HAP-1 (cell line): ENCODE measurements at regions not wholly inside any gene's neighbourhood (a gene's known extent, or its start where the extent isn't known, plus 50 kb on each side); places are given as distances from the start of the nearest gene placed in this dataset.
"Not testable (repeated sequence)": the region's sequence is repeated elsewhere in the genome, so short reads cannot be mapped to it uniquely, and the experiment has no call there.

Experiments used
- DNase-seq, 2 experiments: peaks; one replicate each; pipeline ENCODE4 v3.0.0-alpha.2; 2016 to 2020; ENCODE audit warnings: low spot score in 2 of 2
- H3K27me3 ChIP-seq: fragments of 250-450 bp; sonication (Bioruptor Pico); 2 replicates; pipeline ENCODE4 v1.5.1; 2020; ENCODE audit warnings: low read depth, mild to moderate bottlenecking, moderate library complexity
- H3K36me3 ChIP-seq: fragments of 250-450 bp; sonication (Bioruptor Pico); replicated peaks from 2 replicates; pipeline ENCODE4 v1.5.1; 2020; ENCODE audit warnings: mild to moderate bottlenecking
- H3K4me1 ChIP-seq: fragments of 250-450 bp; sonication (Bioruptor Pico); 2 replicates; pipeline ENCODE4 v1.5.1; 2020; ENCODE audit warnings: mild to moderate bottlenecking
- H3K4me3 ChIP-seq: fragments of 250-450 bp; sonication (Bioruptor Pico); 2 replicates; pipeline ENCODE4 v1.5.1; 2020; ENCODE audit warnings: mild to moderate bottlenecking, moderate library complexity
- H3K9me3 ChIP-seq: fragments of 250-450 bp; sonication (Bioruptor Pico); 2 replicates; pipeline ENCODE4 v1.5.1; 2020; ENCODE audit warnings: mild to moderate bottlenecking, moderate library complexity
- in situ Hi-C: fragments of 300-500 bp; cut with MboI; formaldehyde crosslinking; loops from 3 replicates; pipeline ENCODE4 v1.14.3; 2020; ENCODE audit warnings: low sequenced_read_pairs, inconsistent platforms, mixed read lengths

- Histone ChIP-seq H3K36me3 (no peaks in the 10 kb centered on the region), H3K4me3 (no peak overlapping the region), H3K27me3 (no peaks in the 10 kb centered on the region), H3K9me3 (no peaks in the 10 kb centered on the region), H3K4me1 (no peaks in the 10 kb centered on the region)
- DNase-seq: no peak
- in situ Hi-C loops: no loop called here
Observed at GRCh38 chr5:162752612-162753011, 684.8 kb upstream of the CCNG1 start.

- in situ Hi-C loops: no loop called here
- Histone ChIP-seq H3K27me3 (no peaks in the 10 kb centered on the region), H3K36me3 (no peaks in the 10 kb centered on the region), H3K4me1 (no peaks in the 10 kb centered on the region), H3K9me3 (no peaks in the 10 kb centered on the region), H3K4me3 (no peak overlapping the region)
- DNase-seq: no peak
Observed at GRCh38 chr5:162762119-162762518, 675.3 kb upstream of the CCNG1 start.

GRCh38 chr5:162769019-162769418 lies 668.4 kb upstream of the CCNG1 start:
- in situ Hi-C loops: no loop called here
- Histone ChIP-seq H3K27me3 (no peaks in the 10 kb centered on the region), H3K4me3 (no peak overlapping the region), H3K36me3 (no peaks in the 10 kb centered on the region), H3K9me3 (no peaks in the 10 kb centered on the region), H3K4me1 (no peaks in the 10 kb centered on the region)
- peak in 1 of 2 experiments; percentile 32 for DNase-seq

GRCh38 chr5:162785673-162786072 lies 651.7 kb upstream of the CCNG1 start:
- Histone ChIP-seq H3K36me3 (no peaks in the 10 kb centered on the region), H3K4me3 (no peak overlapping the region), H3K9me3 (no peaks in the 10 kb centered on the region), H3K4me1 (no peaks in the 10 kb centered on the region), H3K27me3 (no peaks in the 10 kb centered on the region)
- no peak for DNase-seq
- in situ Hi-C loops: no loop called here

- DNase-seq: no peak
- Histone ChIP-seq H3K9me3 (no peaks in the 10 kb centered on the region), H3K36me3 (no peaks in the 10 kb centered on the region), H3K27me3 (no peaks in the 10 kb centered on the region), H3K4me1 (no peaks in the 10 kb centered on the region), H3K4me3 (no peak overlapping the region)
- in situ Hi-C loops: no loop called here
Observed at GRCh38 chr5:162786234-162786633, 651.2 kb upstream of the CCNG1 start.

- Histone ChIP-seq H3K4me3 (no peak overlapping the region), H3K36me3 (no peaks in the 10 kb centered on the region), H3K27me3 (no peaks in the 10 kb centered on the region), H3K4me1 (no peaks in the 10 kb centered on the region), H3K9me3 (no peaks in the 10 kb centered on the region)
- in situ Hi-C loops: no loop called here
- no peak for DNase-seq
Observed at GRCh38 chr5:162796507-162796906, 640.9 kb upstream of the CCNG1 start.

GRCh38 chr5:162800301-162800700 lies 637.1 kb upstream of the CCNG1 start:
- H3K36me3 ChIP-seq: no peaks in the 10 kb centered on the region
- H3K4me3 ChIP-seq: no peak overlapping the region
- H3K4me1 ChIP-seq: no peaks in the 10 kb centered on the region
- in situ Hi-C loops: no loop called here
- DNase-seq: no peak
- H3K9me3 ChIP-seq: no peaks in the 10 kb centered on the region
- no peaks in the 10 kb centered on the region for H3K27me3 ChIP-seq

- Histone ChIP-seq H3K27me3 (no peaks in the 10 kb centered on the region), H3K9me3 (no peaks in the 10 kb centered on the region), H3K4me3 (no peak overlapping the region), H3K4me1 (no peaks in the 10 kb centered on the region), H3K36me3 (no peaks in the 10 kb centered on the region)
- in situ Hi-C loops: no loop called here
- DNase-seq: no peak
Observed at GRCh38 chr5:162801235-162801634, 636.2 kb upstream of the CCNG1 start.

GRCh38 chr5:162806195-162806594 lies 631.2 kb upstream of the CCNG1 start:
- no peak for DNase-seq
- Histone ChIP-seq H3K27me3 (no peaks in the 10 kb centered on the region), H3K4me1 (no peaks in the 10 kb centered on the region), H3K4me3 (no peak overlapping the region), H3K9me3 (no peaks in the 10 kb centered on the region), H3K36me3 (no peaks in the 10 kb centered on the region)
- in situ Hi-C loops: no loop called here

GRCh38 chr5:162811071-162811470 lies 626.3 kb upstream of the CCNG1 start:
- H3K27me3 ChIP-seq: no peaks in the 10 kb centered on the region
- in situ Hi-C loops: no loop called here
- H3K4me1 ChIP-seq: no peaks in the 10 kb centered on the region
- H3K9me3 ChIP-seq: no peaks in the 10 kb centered on the region
- no peak for DNase-seq
- H3K36me3 ChIP-seq: no peaks in the 10 kb centered on the region
- no peak overlapping the region for H3K4me3 ChIP-seq

GRCh38 chr5:162816816-162817215 lies 620.6 kb upstream of the CCNG1 start:
- DNase-seq: no peak
- Histone ChIP-seq H3K27me3 (no peaks in the 10 kb centered on the region), H3K4me1 (no peaks in the 10 kb centered on the region), H3K4me3 (no peak overlapping the region), H3K36me3 (no peaks in the 10 kb centered on the region), H3K9me3 (no peaks in the 10 kb centered on the region)
- in situ Hi-C loops: no loop called here

- no peak overlapping the region for H3K4me3 ChIP-seq
- in situ Hi-C loops: no loop called here
- H3K27me3 ChIP-seq: no peaks in the 10 kb centered on the region
- no peaks in the 10 kb centered on the region for H3K9me3 ChIP-seq
- H3K36me3 ChIP-seq: no peaks in the 10 kb centered on the region
- H3K4me1 ChIP-seq: no peaks in the 10 kb centered on the region
- DNase-seq: no peak
Observed at GRCh38 chr5:162817364-162817763, 620.0 kb upstream of the CCNG1 start.

GRCh38 chr5:162821664-162822063 lies 615.7 kb upstream of the CCNG1 start:
- not testable (repeated sequence) for H3K36me3 ChIP-seq

GRCh38 chr5:162824360-162824759 lies 613.0 kb upstream of the CCNG1 start:
- DNase-seq: no peak
- no peak overlapping the region for H3K4me3 ChIP-seq
- H3K9me3 ChIP-seq: no peaks in the 10 kb centered on the region
- in situ Hi-C loops: no loop called here
- H3K4me1 ChIP-seq: no peaks in the 10 kb centered on the region
- H3K36me3 ChIP-seq: no peaks in the 10 kb centered on the region
- H3K27me3 ChIP-seq: no peaks in the 10 kb centered on the region

More at GRCh38 chr5:162821664-162822063, 615.7 kb upstream of the CCNG1 start:
- H3K27me3 ChIP-seq, in situ Hi-C loops, H3K4me1 ChIP-seq, H3K4me3 ChIP-seq, DNase-seq, H3K9me3 ChIP-seq: not testable (repeated sequence)

- no peak for DNase-seq
- Histone ChIP-seq H3K36me3 (no peaks in the 10 kb centered on the region), H3K9me3 (no peaks in the 10 kb centered on the region), H3K4me1 (no peaks in the 10 kb centered on the region), H3K27me3 (no peaks in the 10 kb centered on the region), H3K4me3 (no peak overlapping the region)
- in situ Hi-C loops: no loop called here
Observed at GRCh38 chr5:162837155-162837554, 600.2 kb upstream of the CCNG1 start.
